ENCODE measurements at regions not wholly inside any gene's neighbourhood (a gene's known extent, or its start where the extent isn't known, plus 50 kb on each side); places are given as distances from the start of the nearest gene placed in this dataset.
"Not testable (repeated sequence)": the region's sequence is repeated elsewhere in the genome, so short reads cannot be mapped to it uniquely, and the experiment has no call there.

- DNase-seq (ENCODE audit: low read depth in 3 of 3) = no peak
These were observed 146.7 kb downstream of the HLX start for GRCh38 chr1:221025956-221026355.

- DNase-seq (ENCODE audit: low read depth in 3 of 3) = no peak
These were observed 150.9 kb downstream of the HLX start for GRCh38 chr1:221029981-221030649.

- no peak for DNase-seq (ENCODE audit: low read depth in 3 of 3)
These were observed 151.7 kb downstream of the HLX start for GRCh38 chr1:221030990-221031389.

- no peak for DNase-seq (ENCODE audit: low read depth in 3 of 3)
These were observed 152.4 kb downstream of the HLX start for GRCh38 chr1:221031458-221032203.

DNA sequence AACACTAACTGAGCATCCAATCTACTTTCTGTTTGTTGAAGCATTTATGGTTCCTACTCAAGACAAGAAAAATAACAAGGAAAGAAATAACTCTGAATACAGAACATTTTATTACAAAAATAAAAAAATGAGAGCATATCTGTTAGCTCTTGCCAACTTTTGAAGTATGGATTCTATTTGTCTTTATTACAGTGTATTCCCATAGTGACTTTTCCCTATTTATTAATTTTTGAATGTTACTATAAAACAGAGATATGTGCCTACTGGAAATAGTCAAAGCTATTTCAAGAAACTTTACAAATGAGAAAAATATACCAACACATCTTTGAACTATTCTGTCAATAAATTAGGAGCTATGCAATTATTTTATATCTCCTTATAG, 153.0 kb downstream of the HLX start:
- no peak for DNase-seq (ENCODE audit: low read depth in 3 of 3)

- DNase-seq (ENCODE audit: low read depth in 3 of 3) = no peak
These were observed 153.5 kb downstream of the HLX start for GRCh38 chr1:221032637-221033280.

GRCh38 chr1:221035662-221036153, 156.5 kb downstream of the HLX start:
- no peak for DNase-seq (ENCODE audit: low read depth in 3 of 3)

DNA sequence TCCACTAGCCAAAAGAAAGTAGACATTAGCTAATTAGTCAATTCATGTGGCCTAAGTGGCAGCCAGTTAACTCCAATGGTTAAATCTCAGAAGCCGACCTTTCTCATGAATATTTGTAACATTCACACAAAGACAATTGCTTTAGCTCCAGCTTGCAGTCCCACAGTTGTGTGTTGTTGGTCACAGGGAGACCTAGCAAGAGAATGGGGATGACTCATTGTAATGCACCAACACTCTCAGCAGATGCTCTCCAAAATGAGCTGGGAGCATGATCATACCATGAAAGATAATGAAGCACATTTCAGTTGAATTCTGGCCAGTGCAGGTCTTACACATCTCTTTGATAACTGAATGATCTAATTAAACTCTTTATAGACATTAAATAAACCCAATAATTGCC, 160.4 kb downstream of the HLX start:
- no peak for DNase-seq (ENCODE audit: low read depth in 3 of 3)

GRCh38 chr1:221040101-221040500, 160.9 kb downstream of the HLX start:
- DNase-seq (ENCODE audit: low read depth in 3 of 3) = no peak

DNA sequence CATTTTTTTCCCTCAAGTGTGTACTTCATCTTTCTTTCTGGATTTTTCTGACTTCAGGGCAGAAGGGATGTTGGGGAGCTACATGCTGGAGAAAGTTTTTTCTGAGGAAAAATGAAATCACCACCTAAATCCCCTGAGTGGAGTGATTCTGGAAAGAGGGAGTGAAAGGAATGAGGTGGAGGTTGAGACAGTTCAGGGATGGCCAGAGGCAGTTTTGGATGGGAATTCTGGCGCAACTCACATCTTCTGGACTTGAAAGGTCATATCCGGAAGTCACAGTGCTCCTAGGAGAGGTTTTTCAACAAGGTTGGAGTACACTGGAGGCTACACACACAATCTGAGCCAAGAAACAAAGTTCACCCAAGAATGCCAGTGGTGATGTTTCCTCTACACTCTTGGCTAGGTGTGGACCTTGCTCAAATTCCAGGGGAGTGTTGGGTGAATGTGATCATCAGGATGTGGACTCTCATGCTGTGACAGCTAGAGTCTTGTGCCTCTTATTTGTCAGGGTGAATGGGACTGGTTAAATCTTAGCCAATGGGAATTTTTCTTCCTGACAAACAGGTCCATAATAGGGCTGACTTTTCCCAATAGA, 161.5 kb downstream of the HLX start:
- DNase-seq (ENCODE audit: low read depth in 3 of 3) = no peak

GRCh38 chr1:221044538-221044937, 165.3 kb downstream of the HLX start:
- DNase-seq (ENCODE audit: low read depth in 3 of 3) = no peak

DNA sequence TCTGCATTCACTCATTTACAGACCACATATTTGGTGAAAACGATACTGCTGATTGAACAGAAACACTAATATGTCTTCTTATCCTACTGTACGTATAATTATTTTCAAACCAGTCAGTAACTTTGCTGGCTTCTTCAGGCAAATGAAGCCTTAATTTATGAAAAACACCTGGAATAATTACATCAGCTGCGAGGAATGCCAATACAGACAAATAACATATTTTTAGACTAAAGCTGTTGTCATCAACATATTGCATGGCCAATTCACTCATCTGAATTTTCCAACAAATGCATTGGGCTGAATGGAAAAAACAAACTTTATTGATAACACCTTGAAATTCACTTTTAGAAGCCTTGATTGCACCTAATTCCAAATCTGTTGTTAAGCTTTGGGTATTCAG, 165.9 kb downstream of the HLX start:
- no peak for DNase-seq (ENCODE audit: low read depth in 3 of 3)

- DNase-seq (ENCODE audit: low read depth in 3 of 3) = no peak
These were observed 166.9 kb downstream of the HLX start for GRCh38 chr1:221045842-221046831.

GRCh38 chr1:221051391-221051790, 172.1 kb downstream of the HLX start:
- not testable (repeated sequence) for DNase-seq (ENCODE audit: low read depth in 3 of 3)

GRCh38 chr1:221053889-221054288, 174.6 kb downstream of the HLX start:
- DNase-seq (ENCODE audit: low read depth in 3 of 3) = no peak

GRCh38 chr1:221059506-221059905, 180.3 kb downstream of the HLX start:
- DNase-seq (ENCODE audit: low read depth in 3 of 3) = no peak

DNA sequence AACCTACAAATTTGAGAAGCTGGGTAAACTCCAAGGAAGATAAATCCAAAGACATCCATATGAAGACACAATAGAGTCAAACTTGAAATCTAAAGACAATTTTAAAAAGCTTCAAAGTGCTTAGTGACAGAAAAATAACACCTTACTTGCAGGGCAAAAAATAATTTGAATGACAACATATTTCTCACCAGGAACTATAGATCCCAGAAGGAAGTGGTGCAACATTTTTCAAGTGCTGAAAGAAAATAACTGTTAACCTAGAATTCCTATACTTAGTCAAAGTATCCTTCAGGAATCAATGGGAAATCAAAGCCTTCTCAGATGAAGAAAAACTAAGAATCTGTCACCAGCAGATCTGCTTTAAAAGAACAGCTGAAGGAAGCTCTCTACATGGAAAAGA, 184.4 kb downstream of the HLX start:
- no peak for DNase-seq (ENCODE audit: low read depth in 3 of 3)

GRCh38 chr1:221066351-221067001, 187.2 kb downstream of the HLX start:
- no peak for DNase-seq (ENCODE audit: low read depth in 3 of 3)

GRCh38 chr1:221067721-221068120, 188.5 kb downstream of the HLX start:
- no peak for DNase-seq (ENCODE audit: low read depth in 3 of 3)

DNA sequence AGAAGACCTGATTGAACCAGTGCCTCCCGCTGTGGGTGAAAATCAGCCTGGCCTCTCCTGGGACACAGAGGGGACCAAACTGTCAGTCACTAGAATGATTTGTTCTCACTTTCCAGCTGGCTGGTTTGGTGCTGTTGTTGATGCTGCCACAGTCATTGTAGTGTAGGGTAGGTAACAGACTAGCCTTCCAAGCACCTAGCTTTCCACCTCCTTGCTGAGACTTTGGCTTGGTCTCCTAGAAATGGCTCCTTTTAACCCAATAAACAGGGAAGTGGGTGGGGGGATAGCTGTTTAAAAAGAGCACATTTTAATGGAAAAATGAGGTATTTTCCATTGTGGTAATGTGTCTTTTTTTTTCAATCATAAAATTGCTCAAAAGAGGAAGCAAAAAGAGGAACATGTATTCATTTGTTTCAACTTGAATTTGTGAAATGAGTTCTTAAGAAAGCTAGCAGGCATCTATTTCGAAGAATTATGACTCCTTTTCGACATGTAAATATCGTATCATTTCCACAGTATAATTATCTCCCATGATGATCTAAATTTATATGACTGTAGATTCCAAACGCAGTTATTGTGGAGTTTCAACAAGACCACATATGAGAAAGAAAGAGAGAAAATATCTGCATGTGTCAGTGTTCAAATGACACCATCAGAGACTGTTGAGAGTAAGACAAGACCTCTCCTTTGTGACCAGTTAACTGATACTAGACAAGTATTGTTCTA, 190.1 kb downstream of the HLX start:
- DNase-seq (ENCODE audit: low read depth in 3 of 3) = no peak
